ENCODE measurements at regions not wholly inside any gene's neighbourhood (a gene's known extent, or its start where the extent isn't known, plus 50 kb on each side); places are given as distances from the start of the nearest gene placed in this dataset.

DNA sequence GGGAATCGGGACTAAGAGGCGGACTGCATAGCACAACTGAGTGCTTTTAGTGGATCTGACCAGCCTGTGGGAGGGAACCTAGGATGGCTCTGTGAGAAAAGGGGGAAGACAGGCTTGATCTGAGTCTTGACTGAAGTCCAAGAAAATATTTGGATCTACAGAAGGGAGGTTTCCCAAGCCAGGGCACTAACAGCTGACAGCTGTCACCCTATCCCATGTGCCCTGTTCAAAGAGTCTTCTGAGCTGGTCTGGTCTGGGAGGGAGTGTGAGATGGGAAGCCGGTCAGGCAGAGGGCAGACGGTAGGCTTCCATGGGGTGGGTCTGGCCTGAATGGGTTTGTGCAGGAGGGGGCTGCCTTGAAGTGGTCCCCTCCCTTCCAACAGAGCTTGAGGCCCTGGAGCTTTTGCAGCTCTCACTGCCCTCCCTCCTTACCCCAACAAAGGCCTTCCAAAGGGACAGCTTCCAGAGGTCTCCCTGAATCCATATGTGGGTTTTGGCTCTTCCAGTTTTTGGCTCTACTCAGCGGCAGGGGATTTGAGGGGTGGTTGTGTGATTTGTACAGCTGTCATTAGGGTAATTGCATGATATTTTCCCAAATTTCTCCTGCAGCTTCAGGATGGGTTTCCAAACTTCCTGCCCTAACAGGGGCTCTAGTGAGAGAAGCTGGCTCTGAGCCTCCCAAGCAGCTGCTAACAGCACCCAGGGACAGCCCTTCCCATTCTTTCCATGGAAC, 643.7 kb downstream of the BCOR start:
- no peak for DNase-seq (ENCODE audit: extremely low read depth in 1 of 2, low read depth in 1 of 2)

- DNase-seq (ENCODE audit: extremely low read depth in 1 of 2, low read depth in 1 of 2) = no peak
Observed at GRCh38 chrX:39456894-39457604, 640.7 kb downstream of the BCOR start.

DNA sequence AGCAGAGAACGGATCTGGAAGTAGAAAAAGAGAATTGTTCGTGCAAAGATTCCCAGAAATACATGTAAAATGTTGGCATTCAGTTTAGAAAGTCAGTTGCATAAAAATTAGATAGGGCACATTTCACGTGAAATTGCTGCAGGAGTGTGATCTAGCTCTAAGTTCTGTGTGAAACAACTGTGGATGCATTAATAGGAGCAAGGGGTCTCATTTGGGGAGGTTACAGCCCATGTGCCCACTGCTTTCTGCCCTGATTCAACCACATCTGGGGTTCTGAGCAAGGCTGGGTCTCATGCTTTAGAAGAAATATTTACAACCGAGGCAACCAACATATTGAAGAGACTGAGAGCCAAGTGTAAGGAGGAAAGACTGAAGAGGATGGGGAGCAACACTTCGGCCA, 639.0 kb downstream of the BCOR start:
- DNase-seq (ENCODE audit: extremely low read depth in 1 of 2, low read depth in 1 of 2) = no peak

DNA sequence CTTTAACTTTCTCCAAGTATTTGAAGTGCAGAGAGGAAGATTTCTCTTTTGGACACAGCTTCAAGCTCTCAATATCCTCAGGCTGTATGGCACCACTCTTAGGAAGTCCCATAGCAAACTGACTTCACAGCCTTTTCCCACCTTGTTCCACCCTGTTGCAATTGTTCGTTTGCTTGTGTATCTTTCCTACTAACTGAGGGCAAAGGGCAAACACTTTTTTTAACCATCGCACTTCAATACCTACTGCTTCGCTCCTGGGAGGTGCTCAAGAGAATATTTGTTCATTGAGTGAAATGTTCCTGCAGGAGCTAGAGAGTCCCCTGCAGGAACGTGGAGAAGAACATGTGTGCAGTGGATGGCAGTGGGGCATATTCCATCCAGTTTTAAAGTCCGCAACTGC, 638.6 kb downstream of the BCOR start:
- no peak for DNase-seq (ENCODE audit: extremely low read depth in 1 of 2, low read depth in 1 of 2)

GRCh38 chrX:39459952-39460351, 637.8 kb downstream of the BCOR start:
- DNase-seq (ENCODE audit: extremely low read depth in 1 of 2, low read depth in 1 of 2) = no peak

DNA sequence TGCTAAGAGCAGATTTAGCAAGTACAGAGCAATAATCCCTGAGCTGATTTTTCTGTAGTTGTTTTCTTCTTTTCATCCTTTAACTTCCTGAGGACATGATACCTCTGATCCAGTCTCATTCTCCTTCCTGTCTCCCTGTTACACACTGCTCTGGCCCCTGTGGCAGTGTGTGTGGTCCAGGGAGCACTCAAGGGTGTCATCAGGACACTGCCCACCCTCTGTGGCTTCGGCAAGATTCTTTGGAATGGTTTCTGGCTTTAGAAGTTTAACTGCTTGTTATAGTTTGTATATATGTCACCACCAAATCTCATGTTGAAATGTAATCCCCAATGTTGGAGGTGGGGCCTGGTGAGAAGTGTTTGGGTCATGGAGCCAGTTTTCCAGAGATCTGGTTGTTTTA, 637.3 kb downstream of the BCOR start:
- DNase-seq (ENCODE audit: extremely low read depth in 1 of 2, low read depth in 1 of 2) = no peak

DNA sequence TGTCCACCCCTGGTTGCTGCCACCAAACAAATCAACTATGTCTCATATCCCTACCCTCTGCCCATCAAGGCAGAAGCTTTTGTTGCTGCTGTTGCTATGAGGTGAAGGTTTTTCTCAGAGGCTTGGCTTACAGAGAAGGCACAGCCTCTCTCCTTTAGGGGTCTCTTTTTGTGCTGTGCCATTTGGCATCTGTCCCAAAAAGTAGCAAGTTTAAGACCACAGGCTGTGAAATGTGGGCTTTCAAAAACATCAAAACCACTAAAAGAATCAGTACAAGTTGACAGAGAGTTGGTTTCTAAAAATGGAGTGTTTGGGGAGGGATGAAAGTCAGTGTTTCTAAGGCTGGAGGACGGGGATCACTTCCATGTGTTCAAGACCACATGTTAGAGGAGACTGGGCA, 634.9 kb downstream of the BCOR start:
- DNase-seq (ENCODE audit: extremely low read depth in 1 of 2, low read depth in 1 of 2) = no peak

GRCh38 chrX:39464253-39464652, 633.5 kb downstream of the BCOR start:
- DNase-seq (ENCODE audit: extremely low read depth in 1 of 2, low read depth in 1 of 2) = no peak

GRCh38 chrX:39465467-39465866, 632.3 kb downstream of the BCOR start:
- no peak for DNase-seq (ENCODE audit: extremely low read depth in 1 of 2, low read depth in 1 of 2)

GRCh38 chrX:39465906-39466305, 631.9 kb downstream of the BCOR start:
- DNase-seq (ENCODE audit: extremely low read depth in 1 of 2, low read depth in 1 of 2) = no peak

GRCh38 chrX:39469126-39469525, 628.6 kb downstream of the BCOR start:
- DNase-seq (ENCODE audit: extremely low read depth in 1 of 2, low read depth in 1 of 2) = no peak

GRCh38 chrX:39470588-39471407, 627.0 kb downstream of the BCOR start:
- no peak for DNase-seq (ENCODE audit: extremely low read depth in 1 of 2, low read depth in 1 of 2)

DNA sequence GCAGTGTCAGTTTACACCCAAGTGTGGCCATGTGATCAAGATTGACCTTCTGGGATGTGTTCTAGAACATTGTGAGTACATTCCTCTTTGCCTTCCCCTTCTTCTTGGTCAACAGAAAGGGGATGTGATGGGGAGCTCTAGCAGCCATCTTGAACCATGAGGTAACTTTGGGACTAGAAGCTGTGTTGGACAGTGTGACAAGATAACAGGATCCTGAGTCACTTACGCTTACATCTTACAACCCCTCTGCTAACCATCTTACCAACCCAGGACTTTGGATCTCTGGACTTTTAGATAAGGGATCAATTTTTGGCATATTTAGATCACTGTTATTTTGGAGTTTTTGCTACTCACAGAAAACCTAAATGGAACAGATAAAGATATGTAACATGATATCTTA, 625.6 kb downstream of the BCOR start:
- no peak for DNase-seq (ENCODE audit: extremely low read depth in 1 of 2, low read depth in 1 of 2)

- DNase-seq (ENCODE audit: extremely low read depth in 1 of 2, low read depth in 1 of 2) = no peak
Observed at GRCh38 chrX:39473812-39474211, 623.9 kb downstream of the BCOR start.

DNA sequence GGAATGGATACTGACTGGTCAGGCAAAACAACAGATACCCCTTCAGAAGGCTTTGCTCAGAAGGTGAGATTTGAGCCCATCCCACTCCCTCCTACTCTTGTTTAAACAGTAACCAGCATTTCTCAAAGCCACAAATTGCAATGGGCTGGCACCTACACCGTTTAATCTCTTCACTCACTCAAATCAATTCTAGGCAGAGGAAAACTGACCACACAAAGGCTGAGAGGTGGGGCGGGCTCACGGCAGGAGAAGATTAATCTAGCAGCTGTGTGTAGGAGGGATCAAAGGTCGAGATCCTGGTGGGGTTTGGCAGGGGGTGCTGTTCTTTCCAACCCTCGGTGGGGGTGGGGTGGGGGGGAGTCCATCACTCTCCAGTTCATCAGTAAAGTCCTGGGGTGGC, 622.4 kb downstream of the BCOR start:
- no peak for DNase-seq (ENCODE audit: extremely low read depth in 1 of 2, low read depth in 1 of 2)

DNA sequence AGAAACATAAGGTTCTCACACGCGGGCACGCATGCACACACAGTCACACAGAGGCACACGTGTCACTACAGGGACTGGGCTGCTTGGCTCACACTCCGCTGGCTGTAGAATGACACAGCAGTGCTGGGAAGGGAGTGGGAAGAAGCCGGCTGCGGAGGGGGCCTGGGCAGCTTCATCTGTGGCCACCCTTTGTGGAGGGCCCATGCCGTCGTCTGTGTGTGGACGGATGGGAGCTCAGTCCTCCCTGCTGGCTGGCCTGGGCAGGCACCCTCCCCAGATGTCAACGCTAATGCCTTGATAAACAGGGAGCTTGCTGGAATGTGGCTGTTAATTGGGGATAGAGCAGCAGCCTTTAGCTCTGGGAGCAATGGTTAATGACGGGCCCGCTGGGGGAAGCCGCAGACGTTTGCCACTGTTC, 621.1 kb downstream of the BCOR start:
- DNase-seq (ENCODE audit: extremely low read depth in 1 of 2, low read depth in 1 of 2) = no peak

DNA sequence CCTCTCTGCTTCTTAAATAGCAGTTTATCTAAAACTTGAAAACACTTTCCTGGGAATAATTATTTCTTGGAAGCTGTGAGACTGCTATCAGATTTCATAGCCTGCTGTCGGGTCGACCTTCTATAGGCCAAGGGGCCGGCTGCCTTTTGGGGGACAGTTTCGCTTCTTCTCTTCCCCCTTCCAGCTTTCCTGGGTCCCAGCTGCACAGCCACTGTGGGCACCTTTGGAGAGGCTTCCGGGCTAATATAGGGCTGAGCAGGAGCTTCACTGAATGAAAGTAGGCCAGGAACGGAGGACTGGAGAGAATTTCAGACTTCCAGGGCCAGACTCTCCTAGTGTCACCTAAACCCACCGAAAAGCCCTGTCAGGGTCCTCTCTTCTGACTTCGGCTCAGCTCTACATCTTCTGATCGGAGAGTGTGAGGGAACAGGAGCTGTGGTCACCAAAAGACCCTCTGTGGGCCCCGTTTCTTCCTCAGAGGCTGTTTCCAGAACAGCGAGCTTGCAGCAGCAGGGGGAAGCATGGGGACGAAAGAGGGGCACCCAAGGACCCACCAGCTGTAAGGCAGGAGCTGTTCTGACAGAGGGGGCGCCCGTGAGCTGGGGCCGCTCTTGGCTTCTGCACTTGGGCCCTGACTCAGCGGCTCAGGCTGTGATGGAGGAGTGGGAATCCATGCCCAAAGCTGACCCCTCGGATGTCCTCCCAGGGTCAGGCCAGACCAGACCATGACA, 620.6 kb downstream of the BCOR start:
- no peak for DNase-seq (ENCODE audit: extremely low read depth in 1 of 2, low read depth in 1 of 2)

GRCh38 chrX:39477762-39478120, 620.0 kb downstream of the BCOR start:
- no peak for DNase-seq (ENCODE audit: extremely low read depth in 1 of 2, low read depth in 1 of 2)

- DNase-seq (ENCODE audit: extremely low read depth in 1 of 2, low read depth in 1 of 2) = no peak
Observed at GRCh38 chrX:39479856-39480255, 617.9 kb downstream of the BCOR start.

- DNase-seq (ENCODE audit: extremely low read depth in 1 of 2, low read depth in 1 of 2) = no peak
Observed at GRCh38 chrX:39480963-39481362, 616.8 kb downstream of the BCOR start.

DNA sequence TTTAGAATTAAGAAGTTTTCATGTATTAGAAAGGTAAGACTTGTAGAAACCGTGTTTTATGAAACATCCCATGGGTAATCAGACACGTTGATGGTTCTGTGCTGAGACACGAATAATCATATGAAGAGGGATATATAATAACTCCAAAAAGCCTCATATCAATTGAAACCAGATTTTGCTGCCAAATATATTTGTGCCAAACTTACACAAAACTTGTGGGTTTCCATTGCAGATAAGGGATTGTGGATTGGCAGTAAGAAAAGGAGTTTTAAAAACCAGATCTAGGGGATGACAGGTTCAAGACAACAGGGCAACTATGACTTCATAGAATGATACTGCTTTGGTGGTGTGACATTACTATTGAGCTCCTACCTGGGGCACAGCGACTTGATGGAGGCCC, 616.1 kb downstream of the BCOR start:
- DNase-seq (ENCODE audit: extremely low read depth in 1 of 2, low read depth in 1 of 2) = no peak

Measured in stimulated activated CD8-positive, alpha-beta memory T cell treated with anti-CD3 and anti-CD28 coated beads, Interleukin-7, amount 100 ng/mL, for 48 hours (primary cell).